Activated CD4-positive, alpha-beta T cell treated with anti-CD3 and anti-CD28 coated beads, Interleukin-2, amount 10 ng/mL, durations not matched to agents 24 days and 14 days (primary cell): ENCODE measurements at regions not wholly inside any gene's neighbourhood (a gene's known extent, or its start where the extent isn't known, plus 50 kb on each side); places are given as distances from the start of the nearest gene placed in this dataset.
"Not testable (repeated sequence)": the region's sequence is repeated elsewhere in the genome, so short reads cannot be mapped to it uniquely, and the experiment has no call there.

Experiments
- DNase-seq: peaks from one replicate; pipeline ENCODE4 v3.0.0; 2022
- H3K27ac Mint-ChIP-seq: one replicate; pipeline ENCODE4 v1.8.0; 2022; ENCODE audit warnings: mild to moderate bottlenecking, mixed read lengths
- H3K27me3 Mint-ChIP-seq: one replicate; pipeline ENCODE4 v1.8.0; 2022; ENCODE audit warnings: mixed read lengths
- H3K36me3 Mint-ChIP-seq: one replicate; pipeline ENCODE4 v1.8.0; 2022; ENCODE audit warnings: low read depth, mild to moderate bottlenecking, mixed read lengths
- H3K4me1 Mint-ChIP-seq: one replicate; pipeline ENCODE4 v1.8.0; 2021; ENCODE audit warnings: mixed read lengths
- H3K4me3 Mint-ChIP-seq: one replicate; pipeline ENCODE4 v1.8.0; 2022; ENCODE audit warnings: mild to moderate bottlenecking, moderate library complexity, mixed read lengths
- H3K9me3 Mint-ChIP-seq: one replicate; pipeline ENCODE4 v1.8.0; 2021; ENCODE audit warnings: mixed read lengths
- intact Hi-C: fragments of 100-400 bp; cut with micrococcal nuclease; formaldehyde crosslinking; loops from one replicate; pipeline ENCODE4 v1.15.1; 2023

DNA sequence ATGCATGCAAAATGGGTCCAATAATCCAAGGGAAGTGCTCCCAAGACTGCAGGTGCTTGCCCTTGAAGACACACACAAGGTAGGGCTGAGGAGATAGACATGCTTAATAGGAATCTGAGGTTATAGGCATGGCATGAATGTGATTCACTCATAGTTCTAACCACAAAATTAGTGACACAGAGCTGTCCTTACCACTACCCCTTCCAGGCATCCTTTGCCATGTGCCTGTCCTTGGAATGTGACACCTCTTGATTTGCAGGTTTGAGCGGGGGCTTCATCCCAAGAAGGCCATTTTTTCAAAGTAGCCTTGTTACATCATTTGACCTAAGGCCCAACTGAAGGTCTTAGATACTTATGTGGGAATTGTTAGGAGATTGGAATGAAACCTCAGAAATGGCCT lies 112.5 kb downstream of the CCNG2 start:
- Mint-ChIP-seq H3K27me3 (no peaks in the 10 kb centered on the region), H3K4me1 (no peaks in the 10 kb centered on the region), H3K9me3 (no peaks in the 10 kb centered on the region), H3K4me3 (no peak overlapping the region), H3K36me3 (no peaks in the 10 kb centered on the region), H3K27ac (no peak overlapping the region)
- DNase-seq, result no peak
- intact Hi-C loops, result no loop called here

DNA sequence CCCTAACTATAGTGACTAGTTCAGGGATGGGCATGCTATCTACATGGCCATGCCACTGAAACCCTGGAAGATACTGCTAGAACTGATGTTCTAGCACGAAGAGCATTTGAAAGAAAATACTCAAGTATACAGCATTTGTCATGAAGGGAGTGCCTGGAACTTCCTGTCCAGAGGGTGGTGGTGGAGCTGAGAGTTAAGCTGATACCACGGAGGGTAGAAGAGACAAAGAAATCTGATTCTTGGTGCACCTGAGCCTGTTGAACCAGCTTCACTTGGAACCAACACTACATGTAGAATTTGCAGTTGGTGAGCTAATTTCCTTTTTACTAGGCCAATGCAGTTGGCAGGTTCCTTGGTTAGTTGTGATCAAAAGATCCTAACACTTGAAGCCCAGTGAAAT lies 116.4 kb downstream of the CCNG2 start:
- H3K27me3 Mint-ChIP-seq, result peaks cover 2% of the 10 kb centered on the region
- intact Hi-C loops, result no loop called here
- no peak for DNase-seq
- no peak overlapping the region for H3K4me3 Mint-ChIP-seq
- H3K27ac Mint-ChIP-seq, result no peak overlapping the region
- H3K9me3 Mint-ChIP-seq, result peaks cover 4% of the 10 kb centered on the region
- H3K36me3 Mint-ChIP-seq, result no peaks in the 10 kb centered on the region
- H3K4me1 Mint-ChIP-seq, result no peaks in the 10 kb centered on the region

DNA sequence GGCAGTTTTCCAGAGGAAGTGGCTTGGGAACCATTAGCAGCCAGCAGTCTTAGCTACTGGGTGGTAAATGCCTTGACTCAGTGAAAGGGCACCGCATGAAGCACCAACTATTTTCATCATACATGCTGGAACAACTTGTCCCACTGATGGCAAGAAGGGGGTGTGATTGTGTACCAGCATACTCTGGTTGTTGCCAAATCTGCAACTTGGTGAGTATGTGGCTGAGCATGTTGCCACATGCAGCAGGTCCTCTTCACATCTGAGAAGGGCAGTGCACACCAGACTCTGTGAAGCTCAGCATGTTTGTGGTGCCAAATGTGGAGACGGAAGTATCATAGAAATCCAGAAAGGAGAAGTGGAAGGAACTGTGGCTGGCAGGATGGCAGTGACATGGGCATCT lies 122.1 kb downstream of the CCNG2 start:
- H3K36me3 Mint-ChIP-seq, DNase-seq, H3K4me3 Mint-ChIP-seq, intact Hi-C loops, H3K27ac Mint-ChIP-seq, H3K9me3 Mint-ChIP-seq, H3K4me1 Mint-ChIP-seq, H3K27me3 Mint-ChIP-seq: not testable (repeated sequence)

DNA sequence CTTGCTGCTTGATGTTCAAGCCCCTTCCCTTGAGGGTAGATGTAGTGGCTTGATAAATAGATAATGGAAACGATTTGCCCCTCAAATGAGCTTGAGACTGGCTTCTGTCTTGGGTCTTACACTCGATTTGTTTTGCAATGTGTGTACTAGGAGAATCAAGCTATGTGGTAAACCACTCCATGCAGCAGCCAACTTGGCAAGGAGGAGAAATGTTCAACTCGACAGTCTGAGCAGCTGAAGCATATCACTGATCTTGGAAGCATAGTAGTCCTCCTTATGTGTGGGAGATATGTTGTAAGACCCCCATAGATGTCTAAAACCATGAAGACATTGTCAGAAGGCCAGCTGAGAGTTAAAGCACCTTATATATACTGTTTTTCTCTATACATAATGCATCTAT lies 125.3 kb downstream of the CCNG2 start:
- peaks cover 4% of the 10 kb centered on the region for H3K27me3 Mint-ChIP-seq
- DNase-seq, result no peak
- H3K27ac Mint-ChIP-seq, result no peak overlapping the region
- no peaks in the 10 kb centered on the region for H3K36me3 Mint-ChIP-seq
- no peaks in the 10 kb centered on the region for H3K4me1 Mint-ChIP-seq
- intact Hi-C loops, result no loop called here
- no peaks in the 10 kb centered on the region for H3K9me3 Mint-ChIP-seq
- no peak overlapping the region for H3K4me3 Mint-ChIP-seq

DNA sequence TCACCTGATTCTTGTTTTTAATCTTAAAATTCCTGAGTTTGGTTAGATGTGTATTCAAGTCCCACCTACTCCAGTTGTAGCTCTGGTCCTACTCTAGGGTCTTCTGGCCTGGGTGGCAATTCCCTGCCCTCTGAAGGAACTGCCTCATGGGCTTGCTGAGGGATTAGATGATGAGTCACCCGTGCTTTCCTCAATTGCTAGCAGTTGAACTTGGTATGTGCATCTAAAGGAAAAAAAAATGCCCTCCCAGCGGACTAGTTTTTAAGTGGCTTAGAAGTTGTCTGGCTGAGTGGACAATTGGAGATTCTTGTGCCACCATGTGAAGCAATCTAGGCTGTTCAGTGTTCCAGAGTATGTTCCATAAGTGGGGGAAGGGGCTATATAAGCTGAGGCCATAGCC lies 127.0 kb downstream of the CCNG2 start:
- intact Hi-C loops, result no loop called here
- H3K4me1 Mint-ChIP-seq, result no peaks in the 10 kb centered on the region
- no peak overlapping the region for H3K4me3 Mint-ChIP-seq
- H3K9me3 Mint-ChIP-seq, result peaks cover 4% of the 10 kb centered on the region
- H3K27ac Mint-ChIP-seq, result no peak overlapping the region
- H3K36me3 Mint-ChIP-seq, result no peaks in the 10 kb centered on the region
- DNase-seq, result no peak
- peaks cover 4% of the 10 kb centered on the region for H3K27me3 Mint-ChIP-seq

DNA sequence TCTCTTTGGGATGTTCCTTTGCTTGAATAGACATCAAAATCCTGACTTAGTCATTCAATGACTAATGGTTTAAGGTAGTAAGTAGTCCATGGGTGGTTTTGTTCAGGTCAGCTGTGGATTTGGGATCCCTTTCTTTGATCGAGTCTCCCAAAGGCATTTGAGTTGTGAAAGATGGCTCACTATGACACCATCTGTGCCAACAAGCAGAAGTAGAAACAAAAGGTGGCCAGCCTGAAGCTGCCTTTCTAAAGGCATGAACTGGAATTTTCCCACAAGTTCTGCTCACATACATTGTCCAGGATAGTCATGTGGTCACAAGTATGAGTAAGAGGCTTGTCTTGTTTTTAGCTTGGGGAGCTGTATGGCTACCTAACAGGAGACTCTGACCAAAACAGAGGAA lies 129.9 kb downstream of the CCNG2 start:
- H3K27ac Mint-ChIP-seq, result no peak overlapping the region
- H3K9me3 Mint-ChIP-seq, result peaks cover 4% of the 10 kb centered on the region
- no peak overlapping the region for H3K4me3 Mint-ChIP-seq
- H3K4me1 Mint-ChIP-seq, result no peaks in the 10 kb centered on the region
- intact Hi-C loops, result no loop called here
- no peaks in the 10 kb centered on the region for H3K36me3 Mint-ChIP-seq
- H3K27me3 Mint-ChIP-seq, result peaks cover 2% of the 10 kb centered on the region
- DNase-seq, result no peak

DNA sequence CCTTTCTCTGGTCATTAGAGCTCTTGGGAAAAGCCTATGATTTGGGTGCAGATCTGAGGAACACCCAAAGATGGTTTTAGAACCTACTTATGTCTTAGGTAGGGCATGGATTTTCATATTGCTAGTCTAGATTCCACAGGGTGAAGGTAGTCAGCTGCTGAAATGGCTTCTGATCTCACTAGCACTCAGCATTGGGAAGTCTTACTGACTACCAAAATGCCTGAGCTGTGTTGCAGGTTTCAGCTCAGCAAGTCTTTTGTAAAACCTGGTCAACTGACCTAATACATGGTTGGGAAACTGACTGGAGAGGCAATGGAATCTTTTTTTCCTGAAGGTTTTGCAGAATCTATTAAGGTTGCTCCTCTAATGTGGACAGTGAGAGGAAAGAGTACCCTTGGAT lies 136.4 kb downstream of the CCNG2 start:
- Mint-ChIP-seq H3K36me3 (no peaks in the 10 kb centered on the region), H3K27ac (no peak overlapping the region), H3K4me3 (no peak overlapping the region), H3K4me1 (no peaks in the 10 kb centered on the region), H3K27me3 (peaks cover 3% of the 10 kb centered on the region), H3K9me3 (peaks cover 7% of the 10 kb centered on the region)
- no peak for DNase-seq
- intact Hi-C loops, result no loop called here

DNA sequence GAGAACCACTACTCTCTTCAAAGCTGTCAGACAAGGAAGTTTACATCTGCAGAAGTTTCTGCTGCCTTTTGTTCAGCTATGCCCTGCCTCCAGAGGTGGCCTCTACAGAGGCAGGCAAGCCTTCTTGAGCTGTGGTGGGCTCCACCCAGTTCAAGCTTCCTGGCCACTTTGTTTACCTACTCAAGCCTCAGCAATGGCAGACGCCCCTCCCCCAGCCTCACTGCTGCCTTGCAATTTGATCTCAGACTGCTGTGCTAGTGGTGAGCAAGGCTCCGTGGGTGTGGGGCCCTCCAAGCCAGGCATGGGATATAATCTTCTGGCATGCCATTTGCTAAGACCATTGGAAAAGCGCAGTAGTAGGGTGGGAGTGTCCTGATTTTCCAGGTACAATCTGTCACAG lies 144.0 kb downstream of the CCNG2 start:
- DNase-seq, H3K4me3 Mint-ChIP-seq: not testable (repeated sequence)

DNA sequence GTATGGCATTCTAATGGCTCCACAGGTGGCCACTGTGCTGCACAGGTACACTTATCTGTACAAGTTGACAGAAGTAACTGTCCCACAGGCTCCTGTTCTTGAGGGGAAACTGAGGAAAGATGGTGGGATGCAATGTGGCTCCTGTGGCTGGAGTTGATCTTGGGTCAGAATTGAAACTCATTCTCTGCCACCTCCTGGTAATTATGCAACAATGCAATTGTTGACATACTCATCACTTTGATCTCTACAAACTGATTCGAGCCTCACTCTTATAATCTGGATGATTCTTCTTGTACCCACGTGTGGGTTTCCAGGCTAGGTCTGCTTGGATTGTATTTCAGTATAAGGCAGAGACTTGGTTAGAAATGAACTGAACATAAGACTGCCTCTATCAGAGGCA lies 148.8 kb downstream of the CCNG2 start:
- peaks cover 3% of the 10 kb centered on the region for H3K27me3 Mint-ChIP-seq
- H3K9me3 Mint-ChIP-seq, result no peaks in the 10 kb centered on the region
- H3K4me1 Mint-ChIP-seq, result peaks cover 2% of the 10 kb centered on the region
- H3K4me3 Mint-ChIP-seq, result no peak overlapping the region
- intact Hi-C loops, result no loop called here
- H3K27ac Mint-ChIP-seq, result no peak overlapping the region
- no peaks in the 10 kb centered on the region for H3K36me3 Mint-ChIP-seq
- DNase-seq, result no peak

More for the DNA sequence above, 144.0 kb downstream of the CCNG2 start:
- H3K36me3 Mint-ChIP-seq, H3K27ac Mint-ChIP-seq, H3K4me1 Mint-ChIP-seq, intact Hi-C loops, H3K9me3 Mint-ChIP-seq: not testable (repeated sequence)
- peaks cover 14% of the 10 kb centered on the region for H3K27me3 Mint-ChIP-seq

DNA sequence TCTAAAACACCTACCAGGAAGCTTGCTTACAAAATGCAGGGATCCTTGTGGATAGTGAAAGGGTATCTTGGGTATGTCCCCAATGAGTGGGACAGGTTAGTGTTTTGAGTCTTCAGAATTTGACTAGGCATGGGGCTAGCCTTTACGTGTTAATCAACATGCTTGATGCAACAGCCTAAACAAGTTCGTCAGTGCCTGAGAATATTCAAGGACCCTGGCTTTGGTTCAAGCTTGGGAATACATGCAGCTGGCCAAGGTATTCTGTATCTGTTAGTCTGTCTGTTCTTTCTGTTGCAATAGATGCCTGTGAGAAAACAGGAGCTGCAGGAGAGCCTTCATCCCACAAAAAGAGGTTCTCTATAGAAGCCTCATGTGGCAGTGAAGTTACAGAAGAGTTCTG lies 149.5 kb downstream of the CCNG2 start:
- intact Hi-C loops, result no loop called here
- H3K27me3 Mint-ChIP-seq, result peaks cover 5% of the 10 kb centered on the region
- no peaks in the 10 kb centered on the region for H3K9me3 Mint-ChIP-seq
- H3K27ac Mint-ChIP-seq, result no peak overlapping the region
- no peaks in the 10 kb centered on the region for H3K36me3 Mint-ChIP-seq
- no peak for DNase-seq
- H3K4me1 Mint-ChIP-seq, result peaks cover 2% of the 10 kb centered on the region
- H3K4me3 Mint-ChIP-seq, result no peak overlapping the region

DNA sequence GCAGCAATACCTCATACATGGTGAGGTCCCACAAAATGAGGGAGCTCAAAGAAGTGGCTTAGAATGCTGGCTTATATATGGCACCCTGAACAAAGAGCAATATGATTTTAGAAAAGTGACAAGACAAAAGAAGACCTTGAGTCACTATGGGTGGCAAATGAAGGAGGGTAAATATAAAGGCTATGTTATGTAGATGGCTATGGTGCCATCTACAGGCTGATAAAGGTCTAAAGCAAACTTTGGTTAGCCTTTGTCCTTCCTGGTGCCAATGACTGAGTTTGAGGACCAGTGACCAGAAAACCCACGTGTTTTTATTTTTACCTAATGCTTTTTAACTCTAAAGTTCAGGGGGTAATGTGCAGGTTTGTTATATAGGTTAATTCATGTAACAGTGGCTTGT lies 151.8 kb downstream of the CCNG2 start:
- intact Hi-C loops, result no loop called here
- Mint-ChIP-seq H3K36me3 (no peaks in the 10 kb centered on the region), H3K4me3 (no peak overlapping the region), H3K27ac (no peak overlapping the region), H3K9me3 (no peaks in the 10 kb centered on the region), H3K27me3 (peaks cover 10% of the 10 kb centered on the region), H3K4me1 (no peaks in the 10 kb centered on the region)
- DNase-seq, result no peak

DNA sequence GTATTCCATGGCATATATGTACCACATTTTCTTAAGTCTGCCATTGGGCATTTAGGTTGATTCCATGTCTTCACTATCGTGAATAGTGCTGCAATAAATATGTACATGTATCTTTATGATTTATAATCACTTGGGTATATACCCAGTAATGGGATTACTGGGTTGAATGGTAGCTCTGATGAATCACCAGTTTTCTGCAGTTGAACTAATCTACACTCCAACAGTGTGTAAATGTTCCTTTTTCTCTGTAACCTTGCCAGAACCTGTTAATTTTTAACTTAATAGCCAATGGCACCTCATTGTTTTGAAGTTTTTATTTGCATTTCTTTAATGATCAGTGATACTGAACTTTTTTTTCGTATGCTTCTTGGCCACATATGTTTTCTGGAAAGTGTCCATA lies 152.5 kb downstream of the CCNG2 start:
- Mint-ChIP-seq H3K36me3 (no peaks in the 10 kb centered on the region), H3K4me1 (no peaks in the 10 kb centered on the region)
- intact Hi-C loops, result no loop called here

DNA sequence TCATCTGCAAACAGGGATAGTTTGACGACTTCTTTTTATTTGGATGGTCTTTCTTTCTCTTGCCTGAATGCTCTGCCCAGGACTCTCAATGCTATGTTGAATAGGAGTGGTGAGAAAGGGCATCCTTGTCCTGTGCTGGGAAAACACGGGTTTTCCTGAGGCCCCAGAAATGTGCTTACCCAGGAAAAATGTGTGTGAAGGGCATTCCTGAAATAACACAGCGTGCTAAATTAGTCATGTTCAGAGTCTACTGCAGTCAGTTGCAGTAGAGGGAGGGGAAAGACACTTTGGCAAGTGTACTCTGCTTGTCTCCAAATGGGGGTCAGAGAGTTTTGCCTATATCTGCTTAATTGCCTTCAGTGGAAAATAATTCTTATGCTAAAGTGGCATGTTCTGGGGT lies 153.9 kb downstream of the CCNG2 start:
- Mint-ChIP-seq H3K36me3 (no peaks in the 10 kb centered on the region), H3K4me1 (no peaks in the 10 kb centered on the region), H3K4me3 (no peak overlapping the region), H3K27ac (no peak overlapping the region), H3K27me3 (peaks cover 10% of the 10 kb centered on the region), H3K9me3 (no peaks in the 10 kb centered on the region)
- intact Hi-C loops, result loop anchor here (2.0 kb wide), 1 partner anchor 70 kb away; no protein-coding TSS in a partner anchor
- no peak for DNase-seq

More for the DNA sequence above, 152.5 kb downstream of the CCNG2 start:
- Mint-ChIP-seq H3K27me3 (peaks cover 10% of the 10 kb centered on the region), H3K27ac (no peak overlapping the region), H3K9me3 (no peaks in the 10 kb centered on the region), H3K4me3 (no peak overlapping the region)
- no peak for DNase-seq

DNA sequence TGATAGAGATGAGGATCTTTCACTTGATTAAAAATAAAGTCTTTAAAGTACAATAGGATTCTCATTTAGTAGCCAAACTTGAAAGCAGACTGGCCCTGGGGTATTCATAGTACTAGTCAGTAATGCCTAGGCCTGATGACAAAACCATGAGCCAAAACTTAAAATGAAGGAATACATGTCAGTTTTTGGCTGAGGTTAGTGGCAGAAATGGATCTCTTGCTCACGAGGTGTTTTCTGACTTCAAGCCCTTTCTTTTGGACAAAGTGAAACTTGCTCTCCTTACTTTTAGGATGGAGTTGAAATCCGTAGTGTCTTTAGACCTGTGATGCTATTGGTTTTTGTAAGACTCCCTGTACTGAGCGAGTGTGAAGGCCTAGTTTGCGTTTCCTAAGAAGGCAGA lies 157.7 kb downstream of the CCNG2 start:
- H3K27ac Mint-ChIP-seq, result no peak overlapping the region
- H3K4me1 Mint-ChIP-seq, result no peaks in the 10 kb centered on the region
- intact Hi-C loops, result no loop called here
- H3K4me3 Mint-ChIP-seq, result no peak overlapping the region
- H3K27me3 Mint-ChIP-seq, result peaks cover 10% of the 10 kb centered on the region
- no peak for DNase-seq
- H3K9me3 Mint-ChIP-seq, result no peaks in the 10 kb centered on the region
- H3K36me3 Mint-ChIP-seq, result no peaks in the 10 kb centered on the region

DNA sequence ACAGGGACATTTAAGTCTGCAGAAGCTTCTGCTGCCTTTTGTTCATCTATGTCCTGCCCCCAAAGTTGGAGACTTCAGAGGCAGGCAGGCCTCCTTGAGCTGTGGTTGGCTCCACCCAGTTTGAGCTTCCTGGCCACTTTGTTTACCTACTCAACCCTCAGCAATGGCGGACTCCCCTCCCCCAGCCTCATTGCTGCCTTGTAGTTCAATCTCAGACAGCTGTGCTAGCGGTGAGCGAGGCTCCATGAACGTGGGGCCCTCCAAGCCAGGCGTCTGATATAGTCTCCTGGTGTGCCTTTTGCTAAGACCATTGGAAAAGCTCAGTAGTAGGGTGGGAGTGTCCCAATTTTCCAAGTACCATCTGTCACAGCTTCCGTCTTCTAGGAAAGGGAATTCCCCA lies 170.1 kb downstream of the CCNG2 start:
- H3K27ac Mint-ChIP-seq, result no peak overlapping the region
- H3K4me1 Mint-ChIP-seq, result no peaks in the 10 kb centered on the region
- no peak overlapping the region for H3K4me3 Mint-ChIP-seq
- intact Hi-C loops, result no loop called here
- H3K9me3 Mint-ChIP-seq, result no peaks in the 10 kb centered on the region
- DNase-seq, result no peak
- H3K36me3 Mint-ChIP-seq, result no peaks in the 10 kb centered on the region
- H3K27me3 Mint-ChIP-seq, result peaks cover 6% of the 10 kb centered on the region
